Choroid plexus epithelial cell (primary cell): ENCODE measurements at regions not wholly inside any gene's neighbourhood (a gene's known extent, or its start where the extent isn't known, plus 50 kb on each side); places are given as distances from the start of the nearest gene placed in this dataset.

ENCODE experiments used
- DNase-seq: peaks from one replicate; pipeline ENCODE4 v3.0.0-alpha.2; 2010; ENCODE audit warnings: low read depth
- H3K4me3 ChIP-seq: 2 replicates; pipeline ENCODE4 v1.5.1; 2011; ENCODE audit warnings: low read depth, mild to moderate bottlenecking, control low read depth, low read length, moderate library complexity
- TF ChIP-seq, protein P1 (sequence below): conservative IDR thresholded peaks from 2 replicates; pipeline ENCODE4 v1.5.1; 2011; ENCODE audit warnings: low read depth, mild to moderate bottlenecking, control low read depth, inconsistent platforms, low read length, moderate library complexity

DNA sequence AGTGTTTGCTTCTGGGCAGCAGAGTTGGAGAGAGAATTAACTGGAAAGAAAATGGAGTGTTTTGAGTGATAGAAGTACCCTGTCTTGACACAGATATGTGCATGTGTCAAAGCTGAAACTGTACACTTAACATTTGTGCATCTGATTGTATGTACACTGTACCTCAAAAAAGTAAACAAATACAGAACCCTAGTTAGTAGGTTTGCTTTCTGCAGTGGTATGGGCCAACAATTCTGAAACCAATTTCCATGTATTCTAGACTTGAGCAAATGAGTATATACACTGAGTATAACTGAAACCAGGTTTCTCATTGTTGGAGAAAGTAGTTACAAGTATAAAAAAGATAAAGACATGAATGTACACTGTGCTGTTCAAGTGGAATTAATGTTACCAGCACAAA lies 52.4 kb downstream of the ELAPOR2 start:
- no peak overlapping the region for H3K4me3 ChIP-seq
- DNase-seq, result no peak
- TF ChIP-seq, protein P1, sequence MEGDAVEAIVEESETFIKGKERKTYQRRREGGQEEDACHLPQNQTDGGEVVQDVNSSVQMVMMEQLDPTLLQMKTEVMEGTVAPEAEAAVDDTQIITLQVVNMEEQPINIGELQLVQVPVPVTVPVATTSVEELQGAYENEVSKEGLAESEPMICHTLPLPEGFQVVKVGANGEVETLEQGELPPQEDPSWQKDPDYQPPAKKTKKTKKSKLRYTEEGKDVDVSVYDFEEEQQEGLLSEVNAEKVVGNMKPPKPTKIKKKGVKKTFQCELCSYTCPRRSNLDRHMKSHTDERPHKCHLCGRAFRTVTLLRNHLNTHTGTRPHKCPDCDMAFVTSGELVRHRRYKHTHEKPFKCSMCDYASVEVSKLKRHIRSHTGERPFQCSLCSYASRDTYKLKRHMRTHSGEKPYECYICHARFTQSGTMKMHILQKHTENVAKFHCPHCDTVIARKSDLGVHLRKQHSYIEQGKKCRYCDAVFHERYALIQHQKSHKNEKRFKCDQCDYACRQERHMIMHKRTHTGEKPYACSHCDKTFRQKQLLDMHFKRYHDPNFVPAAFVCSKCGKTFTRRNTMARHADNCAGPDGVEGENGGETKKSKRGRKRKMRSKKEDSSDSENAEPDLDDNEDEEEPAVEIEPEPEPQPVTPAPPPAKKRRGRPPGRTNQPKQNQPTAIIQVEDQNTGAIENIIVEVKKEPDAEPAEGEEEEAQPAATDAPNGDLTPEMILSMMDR, result no peak

DNA sequence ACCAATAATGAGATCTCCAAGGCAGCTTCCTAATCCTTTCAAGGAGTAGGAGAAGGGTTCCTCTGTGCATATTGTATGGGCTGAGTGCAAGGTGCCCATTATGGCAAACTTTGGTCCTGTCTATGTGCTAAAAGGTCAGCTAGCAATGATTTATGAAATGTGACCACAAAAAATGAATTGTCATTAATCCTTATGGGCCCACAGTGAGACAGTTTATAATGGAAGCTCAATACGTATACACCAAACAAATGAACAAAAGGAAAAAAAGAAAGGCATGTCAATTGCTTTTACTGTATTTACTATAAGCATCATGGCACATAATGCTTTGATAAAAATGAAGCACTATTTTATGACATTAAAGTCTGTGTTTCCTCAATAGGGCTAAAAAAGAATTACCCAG lies 54.5 kb downstream of the ELAPOR2 start:
- TF ChIP-seq, protein P1, result no peak
- H3K4me3 ChIP-seq, result no peak overlapping the region
- no peak for DNase-seq

DNA sequence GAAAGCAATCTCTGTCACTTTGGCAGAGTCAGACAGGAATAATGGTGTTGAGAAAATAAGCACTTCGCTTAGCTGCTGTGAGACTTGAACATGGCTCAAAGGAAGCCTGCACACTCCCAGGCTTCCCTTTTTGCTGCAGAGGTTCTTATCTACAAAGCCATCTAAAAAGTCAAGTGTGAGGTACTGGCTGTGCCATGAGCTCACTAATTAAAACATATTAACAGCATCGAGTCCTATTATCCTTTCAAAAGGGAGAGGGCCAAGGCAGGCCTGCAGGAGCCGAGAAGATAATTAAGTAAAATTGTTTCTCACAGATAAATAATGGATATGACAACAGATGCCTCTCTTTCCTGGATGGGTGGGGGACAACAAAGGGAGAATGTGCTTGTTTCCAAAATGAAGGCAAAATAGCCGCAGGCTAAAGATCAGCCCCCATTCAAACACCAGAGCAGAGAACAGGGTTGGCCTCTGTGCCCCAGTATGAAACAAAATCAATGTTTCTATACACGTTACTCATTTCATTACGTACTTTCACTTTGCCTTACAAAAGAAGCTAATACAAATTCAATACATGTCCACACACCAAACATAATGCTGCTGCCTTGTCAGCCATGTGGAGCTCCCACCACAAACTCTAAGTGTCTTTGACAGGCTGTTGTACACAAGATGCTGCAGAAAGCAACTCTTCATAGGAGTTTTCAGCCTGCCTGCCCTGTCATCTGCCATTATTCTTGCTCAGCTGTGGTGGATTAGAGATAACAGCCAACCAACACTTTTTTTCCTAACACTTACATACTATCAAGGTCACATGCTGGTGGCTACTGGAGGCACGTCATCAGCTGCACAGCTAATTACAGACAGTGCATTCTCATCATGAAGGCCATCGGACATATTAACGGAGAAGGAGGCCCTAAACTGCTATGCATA lies 55.3 kb downstream of the ELAPOR2 start:
- TF ChIP-seq, protein P1, result no peak
- no peak for DNase-seq
- no peak overlapping the region for H3K4me3 ChIP-seq

DNA sequence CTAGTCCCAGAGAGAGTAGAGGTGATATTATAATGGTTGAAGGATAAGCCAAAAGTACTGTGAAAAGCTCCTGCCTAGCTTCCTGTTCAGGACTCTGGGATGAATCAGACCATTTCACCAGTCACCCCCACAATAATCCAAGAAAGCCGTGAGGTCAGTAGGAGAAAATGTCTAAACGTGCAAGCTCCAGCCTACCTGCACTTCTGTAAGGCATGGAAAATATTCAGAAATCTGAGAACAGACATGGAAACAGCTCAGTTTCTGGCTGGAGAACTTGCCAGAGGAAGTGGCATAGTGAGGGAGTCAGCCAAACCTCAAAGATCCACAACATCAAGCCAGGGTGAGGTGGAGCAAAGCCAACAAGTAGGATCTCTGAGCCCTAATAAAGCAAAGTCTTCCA lies 58.2 kb downstream of the ELAPOR2 start:
- DNase-seq, result no peak
- TF ChIP-seq, protein P1, result no peak
- no peak overlapping the region for H3K4me3 ChIP-seq

DNA sequence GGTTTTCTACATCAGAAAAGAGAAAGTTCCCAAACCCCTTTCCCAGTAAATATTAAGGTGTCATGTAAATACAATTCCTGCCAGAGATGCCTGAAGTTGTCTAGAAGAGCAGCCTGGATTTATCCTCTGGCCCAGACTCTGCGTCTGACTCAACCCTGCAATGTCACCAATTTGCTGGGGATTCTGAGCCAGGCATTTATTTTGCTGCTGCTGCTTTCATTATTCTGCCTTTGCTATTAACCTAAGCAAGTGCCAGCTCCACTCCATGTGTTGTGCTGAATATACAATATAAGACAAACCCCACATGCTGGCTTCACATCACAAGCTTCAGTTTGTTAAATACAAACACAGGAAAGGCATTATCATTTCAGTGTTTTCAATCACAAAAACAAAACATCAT lies 59.1 kb downstream of the ELAPOR2 start:
- TF ChIP-seq, protein P1, result no peak
- no peak for DNase-seq
- no peak overlapping the region for H3K4me3 ChIP-seq

DNA sequence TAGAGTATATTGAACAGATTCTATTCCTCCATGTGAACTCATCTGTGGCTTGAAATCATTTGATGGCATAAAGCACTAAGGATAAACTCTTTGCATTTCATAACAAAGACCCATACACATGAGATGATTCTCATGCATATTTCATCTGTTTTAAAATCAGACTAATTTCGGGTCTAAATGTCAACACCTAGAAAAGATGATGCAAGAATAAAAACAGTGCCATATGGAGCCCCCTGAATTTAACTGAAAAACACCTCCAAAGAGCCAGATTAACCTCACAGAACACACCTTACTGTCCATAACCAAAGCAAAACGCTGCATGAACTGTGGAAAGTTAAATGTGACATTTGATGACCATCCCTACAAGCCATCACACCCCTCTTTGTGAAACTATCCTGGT lies 59.7 kb downstream of the ELAPOR2 start:
- H3K4me3 ChIP-seq, result no peak overlapping the region
- TF ChIP-seq, protein P1, result no peak
- DNase-seq, result no peak

DNA sequence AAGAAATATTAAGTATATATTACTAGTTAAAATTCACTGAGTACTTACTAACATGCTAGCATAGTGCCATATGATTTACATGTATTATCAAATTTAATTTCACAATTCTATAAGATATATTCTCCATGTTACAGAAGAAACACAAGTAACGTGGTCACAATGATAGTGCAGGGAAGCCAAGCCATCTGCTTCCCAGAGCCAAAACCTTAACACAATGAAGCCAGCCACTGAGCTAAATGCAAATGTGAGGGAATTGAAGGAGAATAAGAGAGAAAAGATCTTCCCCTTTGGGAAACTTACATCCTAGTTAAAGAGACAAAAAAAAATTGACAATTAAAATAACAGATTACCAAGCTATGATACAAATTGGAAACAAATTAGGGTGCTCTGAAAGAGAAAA lies 63.6 kb downstream of the ELAPOR2 start:
- TF ChIP-seq, protein P1, result no peak
- no peak overlapping the region for H3K4me3 ChIP-seq
- no peak for DNase-seq
